ENCODE measurements at regions not wholly inside any gene's neighbourhood (a gene's known extent, or its start where the extent isn't known, plus 50 kb on each side); places are given as distances from the start of the nearest gene placed in this dataset.

DNA sequence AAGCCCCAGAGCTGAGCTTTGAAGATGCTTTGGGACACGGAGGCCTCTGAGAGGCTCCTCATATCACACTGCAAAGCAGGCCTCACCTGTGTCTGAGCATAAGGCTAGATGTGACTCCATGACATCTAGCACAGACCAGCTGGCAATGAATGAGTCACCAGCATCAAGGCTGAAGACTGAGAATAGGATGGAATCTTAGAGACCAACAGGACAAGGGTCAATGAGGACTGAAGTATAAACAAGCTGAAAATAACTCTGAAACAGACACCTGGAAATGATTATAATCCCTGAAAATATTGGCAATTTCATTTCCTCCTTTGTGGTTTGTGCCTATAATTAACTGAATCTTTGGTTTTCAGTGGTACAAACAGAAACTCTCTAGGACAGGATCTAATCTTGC is 87.1 kb upstream of the PRPS1 start:
- 100% methylated on average over 1 of the region's 1 CpG for WGBS
- Histone ChIP-seq H3K36me3 (no peaks in the 10 kb centered on the region), H3K4me1 (no peaks in the 10 kb centered on the region), H3K9me3 (no peaks in the 10 kb centered on the region), H3K27ac (replicated peaks in 1 of 4) (no peak overlapping the region), H3K27me3 (no peaks in the 10 kb centered on the region), H3K4me3 (no peak overlapping the region)
- intact Hi-C loops (cut with DNase I): no loop called here
- TF ChIP-seq EP300 (IDR thresholded peaks at IDR 0.05): no peak
- no peak for TF ChIP-seq POLR2A (IDR thresholded peaks at IDR 0.05; ENCODE audit: low read depth)
- TF ChIP-seq, protein P1, sequence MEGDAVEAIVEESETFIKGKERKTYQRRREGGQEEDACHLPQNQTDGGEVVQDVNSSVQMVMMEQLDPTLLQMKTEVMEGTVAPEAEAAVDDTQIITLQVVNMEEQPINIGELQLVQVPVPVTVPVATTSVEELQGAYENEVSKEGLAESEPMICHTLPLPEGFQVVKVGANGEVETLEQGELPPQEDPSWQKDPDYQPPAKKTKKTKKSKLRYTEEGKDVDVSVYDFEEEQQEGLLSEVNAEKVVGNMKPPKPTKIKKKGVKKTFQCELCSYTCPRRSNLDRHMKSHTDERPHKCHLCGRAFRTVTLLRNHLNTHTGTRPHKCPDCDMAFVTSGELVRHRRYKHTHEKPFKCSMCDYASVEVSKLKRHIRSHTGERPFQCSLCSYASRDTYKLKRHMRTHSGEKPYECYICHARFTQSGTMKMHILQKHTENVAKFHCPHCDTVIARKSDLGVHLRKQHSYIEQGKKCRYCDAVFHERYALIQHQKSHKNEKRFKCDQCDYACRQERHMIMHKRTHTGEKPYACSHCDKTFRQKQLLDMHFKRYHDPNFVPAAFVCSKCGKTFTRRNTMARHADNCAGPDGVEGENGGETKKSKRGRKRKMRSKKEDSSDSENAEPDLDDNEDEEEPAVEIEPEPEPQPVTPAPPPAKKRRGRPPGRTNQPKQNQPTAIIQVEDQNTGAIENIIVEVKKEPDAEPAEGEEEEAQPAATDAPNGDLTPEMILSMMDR (IDR thresholded peaks at IDR 0.05): no peak
- TF ChIP-seq POLR2AphosphoS5 (IDR thresholded peaks at IDR 0.05): no peak
- DNase-seq (ENCODE audit: extremely low spot score): no peak

DNA sequence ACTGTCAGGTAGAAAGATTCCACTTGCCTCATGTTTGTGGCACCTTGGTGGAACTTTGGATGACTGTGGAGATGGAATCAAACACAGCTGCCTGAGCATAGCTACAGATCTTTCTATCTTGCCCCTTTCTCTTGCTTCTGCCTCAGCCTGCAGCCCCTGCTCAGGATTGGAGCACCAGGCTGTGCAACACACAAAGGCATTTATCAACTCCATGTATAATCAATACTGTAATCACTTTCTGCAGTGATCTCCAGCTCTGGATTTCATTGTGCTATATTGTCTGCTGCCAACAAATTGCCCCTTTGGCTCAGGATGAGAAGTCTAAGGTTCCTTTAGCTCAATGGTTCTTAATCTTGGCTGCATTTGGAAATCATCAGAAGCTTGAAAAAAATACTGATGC is 86.3 kb upstream of the PRPS1 start:
- DNase-seq (ENCODE audit: extremely low spot score): no peak
- H3K4me1 ChIP-seq: no peaks in the 10 kb centered on the region
- no peaks in the 10 kb centered on the region for H3K36me3 ChIP-seq
- H3K9me3 ChIP-seq: no peaks in the 10 kb centered on the region
- H3K4me3 ChIP-seq: no peak overlapping the region
- TF ChIP-seq POLR2AphosphoS5 (IDR thresholded peaks at IDR 0.05) (no peak), POLR2A (IDR thresholded peaks at IDR 0.05; ENCODE audit: low read depth) (no peak), EP300 (IDR thresholded peaks at IDR 0.05) (no peak)
- TF ChIP-seq, protein P1 (IDR thresholded peaks at IDR 0.05): no peak
- no peak overlapping the region for H3K27ac ChIP-seq (replicated peaks in 1 of 4)
- intact Hi-C loops (cut with DNase I): no loop called here
- H3K27me3 ChIP-seq: no peaks in the 10 kb centered on the region

DNA sequence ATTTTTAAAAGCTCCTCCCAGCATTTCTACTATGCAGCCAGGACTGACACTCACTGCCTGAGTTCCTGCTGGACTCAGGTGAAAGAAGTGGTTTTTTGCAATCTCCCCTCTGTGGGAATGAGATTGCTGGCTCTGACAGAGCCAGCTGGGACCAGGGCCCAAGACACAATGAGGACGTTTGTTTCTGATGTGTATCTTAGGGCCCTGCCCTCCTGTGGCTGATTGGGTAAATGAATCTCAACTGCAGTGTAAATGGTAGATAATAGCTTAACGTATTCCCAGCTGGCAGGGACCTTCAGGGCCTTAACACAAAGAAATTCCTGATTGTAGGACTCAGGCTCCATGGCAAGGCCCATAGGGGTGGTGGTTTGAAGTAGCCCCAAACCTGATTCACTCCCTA is 85.8 kb upstream of the PRPS1 start:
- H3K4me3 ChIP-seq: no peak overlapping the region
- TF ChIP-seq POLR2AphosphoS5 (IDR thresholded peaks at IDR 0.05) (no peak), EP300 (IDR thresholded peaks at IDR 0.05) (no peak), POLR2A (IDR thresholded peaks at IDR 0.05; ENCODE audit: low read depth) (no peak)
- TF ChIP-seq, protein P1 (IDR thresholded peaks at IDR 0.05): no peak
- H3K27ac ChIP-seq (replicated peaks in 1 of 4): no peak overlapping the region
- no peaks in the 10 kb centered on the region for H3K27me3 ChIP-seq
- WGBS: 21% methylated on average over 2 of the region's 2 CpGs
- H3K4me1 ChIP-seq: no peaks in the 10 kb centered on the region
- H3K36me3 ChIP-seq: no peaks in the 10 kb centered on the region
- no peak for DNase-seq (ENCODE audit: extremely low spot score)
- H3K9me3 ChIP-seq: no peaks in the 10 kb centered on the region
- intact Hi-C loops (cut with DNase I): no loop called here

DNA sequence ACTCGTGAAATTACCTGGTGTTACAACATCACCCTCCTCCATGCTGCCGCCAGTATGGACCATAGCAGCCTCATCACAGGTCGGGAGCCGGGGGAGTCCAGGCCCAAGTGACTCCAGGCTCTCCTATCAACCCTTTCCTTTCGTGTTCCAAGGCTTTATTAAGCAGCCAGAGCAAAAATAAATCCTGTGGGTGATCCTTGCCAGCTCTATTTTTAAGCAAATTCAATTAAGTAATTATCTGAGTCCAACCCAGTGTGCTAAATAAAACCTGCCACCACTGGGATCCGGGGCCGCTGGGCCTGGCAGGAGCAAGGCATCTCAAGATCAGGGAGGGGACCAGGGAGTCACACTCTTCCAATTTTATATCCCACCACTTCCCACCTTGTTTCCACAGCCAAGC is 80.7 kb upstream of the PRPS1 start:
- intact Hi-C loops (cut with DNase I): no loop called here
- Histone ChIP-seq H3K4me1 (no peaks in the 10 kb centered on the region), H3K36me3 (no peaks in the 10 kb centered on the region), H3K27ac (replicated peaks in 1 of 4) (no peak overlapping the region), H3K4me3 (no peak overlapping the region), H3K27me3 (no peaks in the 10 kb centered on the region), H3K9me3 (no peaks in the 10 kb centered on the region)
- no peak for DNase-seq (ENCODE audit: extremely low spot score)
- 74% methylated on average over 7 of the region's 7 CpGs for WGBS
- TF ChIP-seq POLR2AphosphoS5 (IDR thresholded peaks at IDR 0.05) (no peak), POLR2A (IDR thresholded peaks at IDR 0.05; ENCODE audit: low read depth) (no peak), EP300 (IDR thresholded peaks at IDR 0.05) (no peak)
- TF ChIP-seq, protein P1 (IDR thresholded peaks at IDR 0.05): no peak

DNA sequence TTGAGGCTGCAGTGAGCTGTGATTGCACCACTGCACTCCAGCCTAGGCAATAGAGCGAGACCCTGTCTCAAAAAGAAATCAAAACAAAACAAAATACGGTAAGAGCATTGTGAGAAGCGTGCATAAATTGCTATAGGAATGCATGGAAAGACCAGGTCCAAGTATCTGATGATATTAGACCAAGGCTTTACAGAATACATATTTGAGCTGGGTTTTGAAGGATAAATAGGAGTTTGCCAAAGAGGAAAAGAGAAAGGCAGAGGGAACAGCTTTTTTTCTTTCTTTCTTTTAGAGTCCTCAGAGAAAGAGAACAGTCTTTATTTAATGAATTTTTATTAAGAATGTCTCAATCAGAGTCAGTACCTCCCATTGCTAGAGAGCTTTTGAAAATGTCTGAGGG is 79.5 kb upstream of the PRPS1 start:
- H3K4me1 ChIP-seq: no peaks in the 10 kb centered on the region
- no peaks in the 10 kb centered on the region for H3K36me3 ChIP-seq
- intact Hi-C loops (cut with DNase I): no loop called here
- no peak overlapping the region for H3K4me3 ChIP-seq
- H3K9me3 ChIP-seq: no peaks in the 10 kb centered on the region
- TF ChIP-seq, protein P1 (IDR thresholded peaks at IDR 0.05): no peak
- no peak for TF ChIP-seq POLR2AphosphoS5 (IDR thresholded peaks at IDR 0.05)
- no peak for TF ChIP-seq EP300 (IDR thresholded peaks at IDR 0.05)
- no peak for TF ChIP-seq POLR2A (IDR thresholded peaks at IDR 0.05; ENCODE audit: low read depth)
- no peak for DNase-seq (ENCODE audit: extremely low spot score)
- 80% methylated on average over 3 of the region's 3 CpGs for WGBS
- no peak overlapping the region for H3K27ac ChIP-seq (replicated peaks in 1 of 4)
- no peaks in the 10 kb centered on the region for H3K27me3 ChIP-seq

Data from esophagus muscularis mucosa (tissue), 4 donors.